Activated T-helper 2 cell treated with anti-CD3 and anti-CD28 coated beads, Interferon-gamma antibody, Interleukin-2, Interleukin-4, amounts not matched to agents 10 μg/mL and 5 μg/mL and 100 μg/mL, durations not matched to agents 14 hours and 24 hours and 36 hours (primary cell): ENCODE measurements at regions not wholly inside any gene's neighbourhood (a gene's known extent, or its start where the extent isn't known, plus 50 kb on each side); places are given as distances from the start of the nearest gene placed in this dataset.

Experiments
- DNase-seq: peaks from one replicate; pipeline ENCODE4 v3.0.0; 2021; ENCODE audit warnings: low spot score
- H3K27ac Mint-ChIP-seq: one replicate; pipeline ENCODE4 v1.8.0; 2021; ENCODE audit warnings: mixed read lengths
- H3K27me3 Mint-ChIP-seq: one replicate; pipeline ENCODE4 v1.8.0; 2021; ENCODE audit warnings: low read depth, mixed read lengths
- H3K36me3 Mint-ChIP-seq: one replicate; pipeline ENCODE4 v1.8.0; 2021; ENCODE audit warnings: low read depth, mixed read lengths
- H3K4me1 Mint-ChIP-seq: one replicate; pipeline ENCODE4 v1.8.0; 2021; ENCODE audit warnings: low read depth, mixed read lengths
- H3K4me3 Mint-ChIP-seq: one replicate; pipeline ENCODE4 v1.8.0; 2021; ENCODE audit warnings: low read depth, mild to moderate bottlenecking, moderate library complexity, mixed read lengths
- H3K9me3 Mint-ChIP-seq: one replicate; pipeline ENCODE4 v1.8.0; 2021; ENCODE audit warnings: mixed read lengths
- intact Hi-C: fragments of 100-400 bp; cut with micrococcal nuclease; formaldehyde crosslinking; loops from one replicate; pipeline ENCODE4 v1.15.1; 2023

- intact Hi-C loops: no loop called here
Observed at GRCh38 chr2:65501074-65501473, 68.7 kb upstream of the SPRED2 start.

GRCh38 chr2:65500310-65501040, 68.1 kb upstream of the SPRED2 start:
- Mint-ChIP-seq H3K4me3 (no peak overlapping the region), H3K27me3 (peaks cover 14% of the 10 kb centered on the region), H3K4me1 (no peaks in the 10 kb centered on the region), H3K27ac (no peak overlapping the region), H3K36me3 (no peaks in the 10 kb centered on the region), H3K9me3 (no peaks in the 10 kb centered on the region)
- no peak for DNase-seq
- intact Hi-C loops: no loop called here

More at GRCh38 chr2:65501074-65501473, 68.7 kb upstream of the SPRED2 start:
- Mint-ChIP-seq H3K27me3 (peaks cover 14% of the 10 kb centered on the region), H3K9me3 (no peaks in the 10 kb centered on the region), H3K4me3 (no peak overlapping the region), H3K27ac (no peak overlapping the region), H3K36me3 (no peaks in the 10 kb centered on the region), H3K4me1 (no peaks in the 10 kb centered on the region)
- no peak for DNase-seq

GRCh38 chr2:65499216-65499615, 66.8 kb upstream of the SPRED2 start:
- H3K27me3 Mint-ChIP-seq: peaks cover 8% of the 10 kb centered on the region
- intact Hi-C loops: no loop called here

GRCh38 chr2:65498396-65498795, 66.0 kb upstream of the SPRED2 start:
- no peaks in the 10 kb centered on the region for H3K36me3 Mint-ChIP-seq
- intact Hi-C loops: no loop called here
- no peaks in the 10 kb centered on the region for H3K4me1 Mint-ChIP-seq
- no peaks in the 10 kb centered on the region for H3K9me3 Mint-ChIP-seq
- H3K27me3 Mint-ChIP-seq: peaks cover 7% of the 10 kb centered on the region
- H3K4me3 Mint-ChIP-seq: no peak overlapping the region
- no peak overlapping the region for H3K27ac Mint-ChIP-seq
- no peak for DNase-seq

More at GRCh38 chr2:65499216-65499615, 66.8 kb upstream of the SPRED2 start:
- no peaks in the 10 kb centered on the region for H3K36me3 Mint-ChIP-seq
- no peak overlapping the region for H3K4me3 Mint-ChIP-seq
- DNase-seq: no peak
- no peak overlapping the region for H3K27ac Mint-ChIP-seq
- H3K4me1 Mint-ChIP-seq: no peaks in the 10 kb centered on the region
- H3K9me3 Mint-ChIP-seq: no peaks in the 10 kb centered on the region

- Mint-ChIP-seq H3K36me3 (no peaks in the 10 kb centered on the region), H3K27ac (no peak overlapping the region), H3K4me3 (no peak overlapping the region), H3K27me3 (peaks cover 3% of the 10 kb centered on the region), H3K9me3 (no peaks in the 10 kb centered on the region), H3K4me1 (no peaks in the 10 kb centered on the region)
- DNase-seq: no peak
- intact Hi-C loops: no loop called here
Observed at GRCh38 chr2:65495251-65495877, 63.0 kb upstream of the SPRED2 start.

- Mint-ChIP-seq H3K36me3 (no peaks in the 10 kb centered on the region), H3K9me3 (peaks cover 4% of the 10 kb centered on the region), H3K4me3 (no peak overlapping the region), H3K4me1 (no peaks in the 10 kb centered on the region), H3K27ac (no peak overlapping the region), H3K27me3 (peaks cover 3% of the 10 kb centered on the region)
- intact Hi-C loops: no loop called here
- DNase-seq: no peak
Observed at GRCh38 chr2:65494078-65494477, 61.7 kb upstream of the SPRED2 start.

GRCh38 chr2:65491381-65491905, 59.0 kb upstream of the SPRED2 start:
- intact Hi-C loops: no loop called here
- H3K4me3 Mint-ChIP-seq: no peak overlapping the region

GRCh38 chr2:65490222-65490621, 57.8 kb upstream of the SPRED2 start:
- Mint-ChIP-seq H3K9me3 (peaks cover 17% of the 10 kb centered on the region), H3K27me3 (no peaks in the 10 kb centered on the region), H3K27ac (no peak overlapping the region), H3K4me3 (no peak overlapping the region), H3K36me3 (no peaks in the 10 kb centered on the region), H3K4me1 (no peaks in the 10 kb centered on the region)
- intact Hi-C loops: no loop called here
- no peak for DNase-seq

More at GRCh38 chr2:65491381-65491905, 59.0 kb upstream of the SPRED2 start:
- no peak overlapping the region for H3K27ac Mint-ChIP-seq
- H3K36me3 Mint-ChIP-seq: no peaks in the 10 kb centered on the region
- H3K4me1 Mint-ChIP-seq: no peaks in the 10 kb centered on the region
- no peak for DNase-seq
- peaks cover 1% of the 10 kb centered on the region for H3K27me3 Mint-ChIP-seq
- peaks cover 17% of the 10 kb centered on the region for H3K9me3 Mint-ChIP-seq

- Mint-ChIP-seq H3K9me3 (peaks cover 17% of the 10 kb centered on the region), H3K27me3 (no peaks in the 10 kb centered on the region), H3K4me1 (no peaks in the 10 kb centered on the region), H3K36me3 (no peaks in the 10 kb centered on the region), H3K4me3 (no peak overlapping the region), H3K27ac (no peak overlapping the region)
- no peak for DNase-seq
- intact Hi-C loops: no loop called here
Observed at GRCh38 chr2:65489269-65489668, 56.9 kb upstream of the SPRED2 start.

GRCh38 chr2:65488527-65488926, 56.1 kb upstream of the SPRED2 start:
- no peak for DNase-seq
- Mint-ChIP-seq H3K36me3 (no peaks in the 10 kb centered on the region), H3K27me3 (peaks cover 2% of the 10 kb centered on the region), H3K9me3 (peaks cover 17% of the 10 kb centered on the region), H3K4me1 (peaks cover 3% of the 10 kb centered on the region), H3K27ac (no peak overlapping the region), H3K4me3 (no peak overlapping the region)
- intact Hi-C loops: no loop called here

- peaks cover 3% of the 10 kb centered on the region for H3K4me1 Mint-ChIP-seq
- peaks cover 17% of the 10 kb centered on the region for H3K9me3 Mint-ChIP-seq
- no peak overlapping the region for H3K4me3 Mint-ChIP-seq
- no peak overlapping the region for H3K27ac Mint-ChIP-seq
- no peaks in the 10 kb centered on the region for H3K36me3 Mint-ChIP-seq
- no peak for DNase-seq
- intact Hi-C loops: no loop called here
- H3K27me3 Mint-ChIP-seq: peaks cover 4% of the 10 kb centered on the region
Observed at GRCh38 chr2:65487404-65487803, 55.0 kb upstream of the SPRED2 start.

- Mint-ChIP-seq H3K27ac (no peak overlapping the region), H3K27me3 (peaks cover 4% of the 10 kb centered on the region)
Observed at GRCh38 chr2:65486802-65487201, 54.4 kb upstream of the SPRED2 start.

GRCh38 chr2:65486282-65486681, 53.9 kb upstream of the SPRED2 start:
- peaks cover 3% of the 10 kb centered on the region for H3K4me1 Mint-ChIP-seq
- intact Hi-C loops: no loop called here
- no peak overlapping the region for H3K27ac Mint-ChIP-seq
- H3K9me3 Mint-ChIP-seq: peaks cover 17% of the 10 kb centered on the region
- no peak for DNase-seq
- no peaks in the 10 kb centered on the region for H3K36me3 Mint-ChIP-seq
- peaks cover 4% of the 10 kb centered on the region for H3K27me3 Mint-ChIP-seq
- H3K4me3 Mint-ChIP-seq: no peak overlapping the region

More at GRCh38 chr2:65486802-65487201, 54.4 kb upstream of the SPRED2 start:
- Mint-ChIP-seq H3K9me3 (peaks cover 17% of the 10 kb centered on the region), H3K4me3 (no peak overlapping the region), H3K4me1 (peaks cover 3% of the 10 kb centered on the region), H3K36me3 (no peaks in the 10 kb centered on the region)
- intact Hi-C loops: no loop called here
- no peak for DNase-seq
